CD14-positive monocyte (primary cell): ENCODE measurements at regions not wholly inside any gene's neighbourhood (a gene's known extent, or its start where the extent isn't known, plus 50 kb on each side); places are given as distances from the start of the nearest gene placed in this dataset.

Source experiments
- DNase-seq, 3 donors: peaks; one replicate each; pipeline ENCODE4 v3.0.0-alpha.2; 2011 to 2022
- H2AFZ ChIP-seq: 2 replicates; pipeline ENCODE4 v1.6.0; 2012; ENCODE audit warnings: mild to moderate bottlenecking, low read depth, low read length, inconsistent platforms; ENCODE audit not compliant: insufficient read depth, poor library complexity, severe bottlenecking
- H3K27ac ChIP-seq, 2 donors: 1 replicate in 1 of 2; 2 replicates in 1 of 2; pipeline ENCODE4 v1.5.1; 2012 to 2013; ENCODE audit warnings: low read length in 2 of 2, control low read depth in 1 of 2, inconsistent platforms in 1 of 2, low read depth in 1 of 2, mild to moderate bottlenecking in 1 of 2
- H3K27me3 ChIP-seq, 2 donors: one replicate each; pipeline versions ENCODE4 v1.6.0 to v1.6.1; 2011 to 2013; ENCODE audit warnings: low read length in 2 of 2; ENCODE audit not compliant: control insufficient read depth in 2 of 2, insufficient read depth in 2 of 2
- H3K36me3 ChIP-seq, 2 donors: replicated peaks in 1 of 2; 1 replicate in 1 of 2; 2 replicates in 1 of 2; pipeline versions ENCODE4 v1.5.1 to v1.6.1; 2012 to 2013; ENCODE audit warnings: low read length in 2 of 2, control low read depth in 1 of 2, inconsistent platforms in 1 of 2, mild to moderate bottlenecking in 1 of 2; ENCODE audit not compliant: insufficient read depth in 2 of 2, control insufficient read depth in 1 of 2
- H3K4me1 ChIP-seq, 2 donors: 1 replicate in 1 of 2; 2 replicates in 1 of 2; pipeline versions ENCODE4 v1.5.1 to v1.6.1; 2012 to 2013; ENCODE audit warnings: low read length in 2 of 2, control low read depth in 1 of 2, inconsistent platforms in 1 of 2, mild to moderate bottlenecking in 1 of 2, moderate library complexity in 1 of 2; ENCODE audit not compliant: insufficient read depth in 2 of 2, control insufficient read depth in 1 of 2
- H3K4me2 ChIP-seq: replicated peaks from 2 replicates; pipeline ENCODE3; 2012; ENCODE audit warnings: low read length, moderate library complexity, mild to moderate bottlenecking; ENCODE audit not compliant: poor library complexity, severe bottlenecking; ENCODE audit errors: extremely low read depth
- H3K4me3 ChIP-seq, 3 experiments: fragments of 200-600 bp in 1 of 3; sonication (generic) in 1 of 3; replicated peaks in 1 of 3; 1 replicate in 2 of 3; 2 replicates in 1 of 3; pipeline ENCODE4 v1.5.1; 2011 to 2013; ENCODE audit warnings: low read length in 3 of 3, mild to moderate bottlenecking in 3 of 3, control low read depth in 2 of 3, low read depth in 2 of 3, inconsistent platforms in 1 of 3, moderate library complexity in 1 of 3
- H3K79me2 ChIP-seq: 2 replicates; pipeline ENCODE4 v1.6.0; 2012; ENCODE audit warnings: mild to moderate bottlenecking, control low read depth, inconsistent platforms, low read length, moderate library complexity; ENCODE audit not compliant: insufficient read depth
- H3K9ac ChIP-seq: 2 replicates; pipeline ENCODE4 v1.6.0; 2017; ENCODE audit warnings: low read length, mild to moderate bottlenecking; ENCODE audit not compliant: insufficient read depth, poor library complexity, severe bottlenecking
- H3K9me3 ChIP-seq, 2 donors: replicated peaks in 1 of 2; 1 replicate in 1 of 2; 2 replicates in 1 of 2; pipeline versions ENCODE4 v1.5.1 to v1.6.1; 2012 to 2013; ENCODE audit warnings: low read length in 2 of 2, control low read depth in 1 of 2; ENCODE audit not compliant: control insufficient read depth in 1 of 2, insufficient read depth in 1 of 2
- H4K20me1 ChIP-seq: 2 replicates; pipeline ENCODE4 v1.6.0; 2012; ENCODE audit warnings: mild to moderate bottlenecking, low read length, control low read depth, moderate library complexity; ENCODE audit not compliant: insufficient read depth
- H3K27ac Mint-ChIP-seq, 7 donors: one replicate each; pipeline ENCODE4 v1.8.0; 2020; ENCODE audit warnings: mild to moderate bottlenecking in 7 of 7, mixed read lengths in 7 of 7, moderate library complexity in 6 of 7, inconsistent platforms in 2 of 7
- H3K27me3 Mint-ChIP-seq, 3 donors: one replicate each; pipeline ENCODE4 v1.8.0; 2021 to 2022; ENCODE audit warnings: low read depth in 3 of 3, mild to moderate bottlenecking in 3 of 3, mixed read lengths in 3 of 3, moderate library complexity in 3 of 3, inconsistent platforms in 1 of 3
- H3K36me3 Mint-ChIP-seq, 2 donors: one replicate each; pipeline ENCODE4 v1.8.0; 2020; ENCODE audit warnings: mixed read lengths in 2 of 2, inconsistent platforms in 1 of 2, mild to moderate bottlenecking in 1 of 2
- H3K4me1 Mint-ChIP-seq: one replicate; pipeline ENCODE4 v1.8.0; 2020; ENCODE audit warnings: mild to moderate bottlenecking, mixed read lengths
- H3K4me3 Mint-ChIP-seq, 2 donors: one replicate each; pipeline ENCODE4 v1.8.0; 2020; ENCODE audit warnings: mild to moderate bottlenecking in 2 of 2, mixed read lengths in 2 of 2, moderate library complexity in 1 of 2
- H3K9me3 Mint-ChIP-seq, 7 donors: one replicate each; pipeline ENCODE4 v1.8.0; 2020 to 2022; ENCODE audit warnings: mixed read lengths in 7 of 7, mild to moderate bottlenecking in 6 of 7, moderate library complexity in 6 of 7, inconsistent platforms in 2 of 7
- CTCF ChIP-seq: fragments of 200-600 bp; IDR thresholded peaks from one replicate; pipeline ENCODE4 v1.8.0; 2022; ENCODE audit warnings: antibody characterized with exemption, mild to moderate bottlenecking
- WGBS: methylation state at CpG from one replicate; pipeline ENCODE4 v1.1.5; 2013; ENCODE audit warnings: missing lambda C conversion rate; ENCODE audit not compliant: insufficient coverage; 5-methylcytosine and 5-hydroxymethylcytosine counted together
- intact Hi-C, 2 donors: fragments of 100-400 bp; cut with micrococcal nuclease; formaldehyde crosslinking; loops; one replicate each; pipeline versions ENCODE4 v1.15.0 to v1.15.1; 2023

GRCh38 chr2:181738563-181738962, 58.2 kb upstream of the NEUROD1 start:
- Histone ChIP-seq H3K27ac (no peak overlapping the region), H3K9me3 (no peaks in the 10 kb centered on the region), H3K27me3 (no peaks in the 10 kb centered on the region), H3K4me1 (no peaks in the 10 kb centered on the region), H2AFZ (no peak overlapping the region), H3K36me3 (no peaks in the 10 kb centered on the region), H3K4me3 (no peak overlapping the region), H4K20me1 (no peaks in the 10 kb centered on the region), H3K79me2 (no peaks in the 10 kb centered on the region), H3K9ac (no peak overlapping the region), H3K4me2 (no peak overlapping the region)
- no peak overlapping the region for H3K27ac Mint-ChIP-seq
- no peak for DNase-seq
- H3K27me3 Mint-ChIP-seq = peaks cover 0 to 1% (median 0%) of the 10 kb centered on the region in 3 donors
- no peaks in the 10 kb centered on the region for H3K4me1 Mint-ChIP-seq
- WGBS = no CpG with 5 or more reads among the region's 4 CpGs
- H3K9me3 Mint-ChIP-seq = peaks cover 0 to 6% (median 0%) of the 10 kb centered on the region in 7 donors
- TF ChIP-seq CTCF = no peak
- H3K4me3 Mint-ChIP-seq = no peak overlapping the region
- no peaks in the 10 kb centered on the region for H3K36me3 Mint-ChIP-seq
- intact Hi-C loops = no loop called here

- Histone ChIP-seq H3K79me2 (no peaks in the 10 kb centered on the region), H4K20me1 (no peaks in the 10 kb centered on the region), H3K9me3 (no peaks in the 10 kb centered on the region), H3K4me2 (no peak overlapping the region), H3K27ac (no peak overlapping the region), H3K27me3 (no peaks in the 10 kb centered on the region), H2AFZ (no peak overlapping the region), H3K4me3 (no peak overlapping the region), H3K36me3 (no peaks in the 10 kb centered on the region), H3K4me1 (no peaks in the 10 kb centered on the region), H3K9ac (no peak overlapping the region)
- intact Hi-C loops = loop anchor here (5.0 to 10.0 kb wide), 5 partner anchors 163 to 336 kb away; no protein-coding TSS in a partner anchor
- no peak overlapping the region for H3K4me3 Mint-ChIP-seq
- DNase-seq = no peak
- H3K4me1 Mint-ChIP-seq = no peaks in the 10 kb centered on the region
- H3K9me3 Mint-ChIP-seq = no peaks in the 10 kb centered on the region
- H3K36me3 Mint-ChIP-seq = no peaks in the 10 kb centered on the region
- no peak overlapping the region for H3K27ac Mint-ChIP-seq
- WGBS = no CpG with 5 or more reads among the region's 1 CpG
- no peaks in the 10 kb centered on the region for H3K27me3 Mint-ChIP-seq
- TF ChIP-seq CTCF = no peak
Observed at GRCh38 chr2:181741756-181742155, 61.4 kb upstream of the NEUROD1 start.
